HCT116 (cell line): ENCODE measurements at regions not wholly inside any gene's neighbourhood (a gene's known extent, or its start where the extent isn't known, plus 50 kb on each side); places are given as distances from the start of the nearest gene placed in this dataset.

Experiments
- ATAC-seq: fragments of 200-7000 bp; cut with Tn5 transposase; 2 replicates; pipeline ENCODE4 v1.9.1; 2020; ENCODE audit warnings: mild to moderate bottlenecking, moderate library complexity
- BruUV-seq: library from RNA; stranded (reverse); fragments of 400-500 nt; replicated peaks from 2 replicates; lab custom pipeline; 2021; lab: Mats Ljungman, UMichigan
- CTCF ChIA-PET: fragments of 300-600 bp; sonication (Branson Sonifier 250); formaldehyde crosslinking; loops from one replicate; lab custom pipeline; 2021; ENCODE audit warnings: antibody characterized with exemption; lab: Charles Lee
- POLR2A ChIA-PET: fragments of 300-600, 350-600 bp; sonication (Branson Sonifier 250); formaldehyde crosslinking; loops from one replicate; lab custom pipeline; 2021; ENCODE audit warnings: antibody characterized with exemption; lab: Charles Lee
- RAD21 ChIA-PET, 2 experiments: fragments of 300-600 bp; sonication (Branson Sonifier 250); formaldehyde crosslinking; loops; one replicate each; lab custom pipeline; 2023; ENCODE audit warnings: low total read pairs in 2 of 2; ENCODE audit not compliant: uncharacterized antibody in 2 of 2, unreplicated experiment in 2 of 2, low non-redundant PET in 1 of 2; lab: Charles Lee
- DNase-seq: peaks from one replicate; pipeline ENCODE4 v3.0.0-alpha.2; 2010; ENCODE audit warnings: low read depth, low spot score
- H2AFZ ChIP-seq: fragments of 200-600 bp; shearing (Covaris generic), sonication (generic); 2 replicates; pipeline ENCODE4 v1.6.1; 2017; ENCODE audit warnings: low read depth, mixed run types, mixed read lengths, antibody characterized with exemption, low read length; ENCODE audit not compliant: poor library complexity, severe bottlenecking
- H3K27ac ChIP-seq: 2 replicates; pipeline ENCODE4 v1.5.1; 2012; ENCODE audit warnings: low read depth, low read length
- H3K27me3 ChIP-seq: fragments of 200-600 bp; sonication (generic); 2 replicates; pipeline ENCODE4 v1.6.1; 2016; ENCODE audit warnings: mixed run types, low read length, mixed read lengths; ENCODE audit not compliant: insufficient read depth
- H3K36me3 ChIP-seq, 2 experiments: fragments of 200-500 bp in 1 of 2; fragments of 200-600 bp in 1 of 2; sonication (Bioruptor generic) in 1 of 2; sonication (generic) in 1 of 2; 2 replicates each; pipeline versions ENCODE4 v1.5.1 to v1.6.1; 2014 to 2016; ENCODE audit warnings: low read length in 2 of 2, inconsistent platforms in 1 of 2, mixed read lengths in 1 of 2, mixed run types in 1 of 2; ENCODE audit not compliant: insufficient read depth in 2 of 2, control insufficient read depth in 1 of 2
- H3K4me1 ChIP-seq, 2 experiments: fragments of 200-600 bp in 1 of 2; sonication (generic) in 1 of 2; 2 replicates each; pipeline versions ENCODE4 v1.5.1 to v1.6.1; 2012 to 2017; ENCODE audit warnings: low read length in 2 of 2, inconsistent platforms in 1 of 2, mild to moderate bottlenecking in 1 of 2, mixed read lengths in 1 of 2, mixed run types in 1 of 2, moderate library complexity in 1 of 2; ENCODE audit not compliant: insufficient read depth in 2 of 2, control insufficient read depth in 1 of 2
- H3K4me2 ChIP-seq: fragments of 200-600 bp; sonication (generic); 2 replicates; pipeline ENCODE4 v1.6.1; 2017; ENCODE audit warnings: mixed run types, low read length, mixed read lengths
- H3K4me3 ChIP-seq, 2 experiments: fragments of 200-600 bp in 1 of 2; sonication (generic) in 1 of 2; replicated peaks in 1 of 2; 2 replicates each; pipeline ENCODE4 v1.5.1; 2011 to 2016; ENCODE audit warnings: low read length in 2 of 2, control low read depth in 1 of 2, low read depth in 1 of 2, mild to moderate bottlenecking in 1 of 2, mixed read lengths in 1 of 2, mixed run types in 1 of 2
- H3K79me2 ChIP-seq: fragments of 200-600 bp; sonication (generic); 2 replicates; pipeline ENCODE4 v1.6.1; 2017; ENCODE audit warnings: mild to moderate bottlenecking, mixed run types, low read length, moderate library complexity, mixed read lengths; ENCODE audit not compliant: insufficient read depth
- H3K9ac ChIP-seq: fragments of 200-600 bp; sonication (generic); 2 replicates; pipeline ENCODE4 v1.6.1; 2016; ENCODE audit warnings: low read length, mixed read lengths
- H3K9me2 ChIP-seq: fragments of 200-600 bp; sonication (generic), shearing (Covaris generic); 2 replicates; pipeline ENCODE4 v1.6.1; 2017; ENCODE audit warnings: mixed run types, mild to moderate bottlenecking, moderate library complexity; ENCODE audit not compliant: insufficient read depth
- H3K9me3 ChIP-seq, 2 experiments: fragments of 200-500 bp in 1 of 2; fragments of 200-600 bp in 1 of 2; sonication (Bioruptor generic) in 1 of 2; sonication (generic) in 1 of 2; 2 replicates each; pipeline ENCODE4 v1.6.1; 2014 to 2017; ENCODE audit warnings: low read length in 2 of 2, mixed read lengths in 2 of 2, inconsistent platforms in 1 of 2, low read depth in 1 of 2, mild to moderate bottlenecking in 1 of 2, mixed run types in 1 of 2, moderate library complexity in 1 of 2; ENCODE audit not compliant: control insufficient read depth in 1 of 2, insufficient read depth in 1 of 2
- H4K20me1 ChIP-seq: fragments of 200-600 bp; sonication (generic), shearing (Covaris generic); 2 replicates; pipeline ENCODE4 v1.6.1; 2017; ENCODE audit warnings: mixed run types, mild to moderate bottlenecking, moderate library complexity; ENCODE audit not compliant: insufficient read depth
- CEBPB ChIP-seq: IDR thresholded peaks from 2 replicates; pipeline ENCODE4 v1.6.1; 2012; ENCODE audit warnings: low read depth
- ELF1 ChIP-seq: IDR thresholded peaks from 2 replicates; pipeline ENCODE4 v1.6.1; 2012; ENCODE audit warnings: low read depth, borderline replicate concordance
- JUND ChIP-seq: IDR thresholded peaks from 2 replicates; pipeline ENCODE4 v1.6.1; 2012
- POLR2AphosphoS5 ChIP-seq: IDR thresholded peaks from 2 replicates; pipeline ENCODE4 v1.6.1; 2011; ENCODE audit warnings: mild to moderate bottlenecking, low read depth, low read length, moderate library complexity
- RAD21 ChIP-seq: IDR thresholded peaks from 2 replicates; pipeline ENCODE4 v1.6.1; 2012; ENCODE audit warnings: low read depth, mild to moderate bottlenecking
- SIN3A ChIP-seq: IDR thresholded peaks from 2 replicates; pipeline ENCODE4 v1.6.1; 2012; ENCODE audit warnings: low read depth
- TCF7L2 ChIP-seq: IDR thresholded peaks from 2 replicates; pipeline ENCODE4 v1.7.0; 2011; ENCODE audit warnings: borderline replicate concordance, inconsistent platforms; ENCODE audit not compliant: insufficient read depth, insufficient read length; ENCODE audit errors: extremely low read depth
- YY1 ChIP-seq: IDR thresholded peaks from 2 replicates; pipeline ENCODE4 v1.6.1; 2011; ENCODE audit warnings: low read length, low read depth, moderate library complexity, mild to moderate bottlenecking; ENCODE audit not compliant: insufficient replicate concordance; ENCODE audit errors: extremely low read depth
- ZNF274 ChIP-seq: fragments of 200-500 bp; sonication (Bioruptor generic); IDR thresholded peaks from 2 replicates; pipeline ENCODE4 v1.6.1; 2014; ENCODE audit warnings: mild to moderate bottlenecking, low read depth, low read length, inconsistent platforms
- intact Hi-C: fragments of 100-400 bp; cut with micrococcal nuclease; formaldehyde crosslinking; loops from 2 replicates; pipeline ENCODE4 v1.10.0; 2022
- TF ChIP-seq, protein P1 (sequence below): IDR thresholded peaks from 2 replicates; pipeline ENCODE4 v1.6.1; 2012
- TF ChIP-seq, protein P2 (sequence below): IDR thresholded peaks from 2 replicates; pipeline ENCODE4 v1.6.1; 2012
- TF ChIP-seq, protein P3 (sequence below), 3 experiments: fragments of 200-600 bp in 1 of 3; sonication (generic) in 1 of 3; IDR thresholded peaks in 2 of 3; conservative IDR thresholded peaks in 1 of 3; 2 replicates each; pipeline ENCODE4 v1.5.1; 2012 to 2017; ENCODE audit warnings: low read depth in 2 of 3, low read length in 2 of 3, antibody characterized with exemption in 1 of 3, borderline replicate concordance in 1 of 3, control low read depth in 1 of 3, mild to moderate bottlenecking in 1 of 3, mixed read lengths in 1 of 3, mixed run types in 1 of 3, moderate library complexity in 1 of 3; ENCODE audit not compliant: insufficient read depth in 1 of 3
- TF ChIP-seq, protein P4 (sequence below): IDR thresholded peaks from 2 replicates; pipeline ENCODE4 v1.6.1; 2011; ENCODE audit warnings: mild to moderate bottlenecking, low read length, moderate library complexity; ENCODE audit not compliant: insufficient replicate concordance; ENCODE audit errors: extremely low read depth

DNA sequence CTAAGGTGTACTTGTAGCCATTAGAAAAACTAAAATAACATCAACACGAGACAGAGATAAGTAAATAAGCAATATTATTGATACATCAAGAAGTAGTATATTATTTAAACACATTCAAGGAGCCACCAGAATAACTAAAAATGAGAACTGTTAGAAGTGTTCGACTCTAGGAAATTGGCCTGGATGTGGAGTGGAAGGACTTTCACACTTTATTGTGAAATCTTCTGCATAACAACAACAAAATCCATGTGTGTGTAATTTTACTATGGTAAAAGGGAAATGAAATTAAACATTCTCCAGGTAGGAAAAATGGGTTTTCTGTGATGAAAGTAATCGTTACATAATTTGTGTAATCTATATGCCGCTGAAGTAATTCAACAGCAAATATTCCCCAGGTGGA, 96.3 kb upstream of the RNF152 start:
- DNase-seq (no peak), ATAC-seq (no peak)
- H3K27ac ChIP-seq = no peak overlapping the region
- no peaks in the 10 kb centered on the region for H3K9me3 ChIP-seq
- POLR2A ChIA-PET = no interaction called here
- no peak overlapping the region for H3K4me3 ChIP-seq
- no peak overlapping the region for H3K9ac ChIP-seq
- no peaks in the 10 kb centered on the region for H3K36me3 ChIP-seq
- CTCF ChIA-PET = no interaction called here
- no TSS peak for BruUV-seq
- no peak overlapping the region for H2AFZ ChIP-seq
- TF ChIP-seq, protein P1, sequence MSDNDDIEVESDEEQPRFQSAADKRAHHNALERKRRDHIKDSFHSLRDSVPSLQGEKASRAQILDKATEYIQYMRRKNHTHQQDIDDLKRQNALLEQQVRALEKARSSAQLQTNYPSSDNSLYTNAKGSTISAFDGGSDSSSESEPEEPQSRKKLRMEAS = no peak
- no peak for TF ChIP-seq TCF7L2
- no peak for TF ChIP-seq JUND
- TF ChIP-seq, protein P2, sequence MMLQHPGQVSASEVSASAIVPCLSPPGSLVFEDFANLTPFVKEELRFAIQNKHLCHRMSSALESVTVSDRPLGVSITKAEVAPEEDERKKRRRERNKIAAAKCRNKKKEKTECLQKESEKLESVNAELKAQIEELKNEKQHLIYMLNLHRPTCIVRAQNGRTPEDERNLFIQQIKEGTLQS = no peak
- no peaks in the 10 kb centered on the region for H4K20me1 ChIP-seq
- no peaks in the 10 kb centered on the region for H3K27me3 ChIP-seq
- intact Hi-C loops = no loop called here
- H3K9me2 ChIP-seq = no peaks in the 10 kb centered on the region
- peaks cover 0 to 15% of the 10 kb centered on the region in 2 experiments; a peak in 3 of 4 replicates for H3K4me1 ChIP-seq
- H3K4me2 ChIP-seq = no peak overlapping the region
- RAD21 ChIA-PET = no interaction called here
- H3K79me2 ChIP-seq = no peaks in the 10 kb centered on the region

DNA sequence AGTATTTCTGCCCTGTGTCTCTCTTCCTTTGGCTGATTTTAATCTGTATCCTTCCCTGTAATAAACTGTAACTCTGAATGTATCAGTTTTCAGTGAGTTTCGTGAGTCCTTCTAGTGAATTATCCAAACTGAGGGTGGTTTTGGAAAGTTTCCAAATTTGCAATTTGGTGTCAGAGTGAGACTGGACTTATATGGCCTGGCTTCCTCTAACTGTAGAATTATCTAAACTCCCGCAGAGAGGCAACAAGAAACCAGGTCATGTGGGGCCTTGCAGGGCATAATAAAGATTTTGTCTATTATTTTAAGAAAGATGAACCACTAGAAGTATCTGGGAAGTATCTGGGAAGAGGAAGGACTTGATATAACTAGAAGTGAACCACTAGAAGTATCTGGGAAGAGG, 95.3 kb upstream of the RNF152 start:
- H2AFZ ChIP-seq = no peak overlapping the region
- ATAC-seq (no peak), DNase-seq (no peak)
- no peak overlapping the region for H3K9ac ChIP-seq
- no peaks in the 10 kb centered on the region for H3K9me2 ChIP-seq
- H3K27ac ChIP-seq = no peak overlapping the region
- TF ChIP-seq ZNF274 (no peak), RAD21 (no peak), SIN3A (no peak), CEBPB (no peak), YY1 (no peak), ELF1 (no peak), POLR2AphosphoS5 (no peak)
- TF ChIP-seq, protein P3, sequence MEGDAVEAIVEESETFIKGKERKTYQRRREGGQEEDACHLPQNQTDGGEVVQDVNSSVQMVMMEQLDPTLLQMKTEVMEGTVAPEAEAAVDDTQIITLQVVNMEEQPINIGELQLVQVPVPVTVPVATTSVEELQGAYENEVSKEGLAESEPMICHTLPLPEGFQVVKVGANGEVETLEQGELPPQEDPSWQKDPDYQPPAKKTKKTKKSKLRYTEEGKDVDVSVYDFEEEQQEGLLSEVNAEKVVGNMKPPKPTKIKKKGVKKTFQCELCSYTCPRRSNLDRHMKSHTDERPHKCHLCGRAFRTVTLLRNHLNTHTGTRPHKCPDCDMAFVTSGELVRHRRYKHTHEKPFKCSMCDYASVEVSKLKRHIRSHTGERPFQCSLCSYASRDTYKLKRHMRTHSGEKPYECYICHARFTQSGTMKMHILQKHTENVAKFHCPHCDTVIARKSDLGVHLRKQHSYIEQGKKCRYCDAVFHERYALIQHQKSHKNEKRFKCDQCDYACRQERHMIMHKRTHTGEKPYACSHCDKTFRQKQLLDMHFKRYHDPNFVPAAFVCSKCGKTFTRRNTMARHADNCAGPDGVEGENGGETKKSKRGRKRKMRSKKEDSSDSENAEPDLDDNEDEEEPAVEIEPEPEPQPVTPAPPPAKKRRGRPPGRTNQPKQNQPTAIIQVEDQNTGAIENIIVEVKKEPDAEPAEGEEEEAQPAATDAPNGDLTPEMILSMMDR (IDR thresholded peaks at IDR 0.05 in 2 of 3, conservative IDR thresholded peaks at IDR 0.05 in 1 of 3; ENCODE audit: borderline replicate concordance in 1 of 3, insufficient read depth in 1 of 3, low read depth in 2 of 3, low read length in 2 of 3) = no peak
- TF ChIP-seq, protein P1 = no peak
- TF ChIP-seq, protein P4, sequence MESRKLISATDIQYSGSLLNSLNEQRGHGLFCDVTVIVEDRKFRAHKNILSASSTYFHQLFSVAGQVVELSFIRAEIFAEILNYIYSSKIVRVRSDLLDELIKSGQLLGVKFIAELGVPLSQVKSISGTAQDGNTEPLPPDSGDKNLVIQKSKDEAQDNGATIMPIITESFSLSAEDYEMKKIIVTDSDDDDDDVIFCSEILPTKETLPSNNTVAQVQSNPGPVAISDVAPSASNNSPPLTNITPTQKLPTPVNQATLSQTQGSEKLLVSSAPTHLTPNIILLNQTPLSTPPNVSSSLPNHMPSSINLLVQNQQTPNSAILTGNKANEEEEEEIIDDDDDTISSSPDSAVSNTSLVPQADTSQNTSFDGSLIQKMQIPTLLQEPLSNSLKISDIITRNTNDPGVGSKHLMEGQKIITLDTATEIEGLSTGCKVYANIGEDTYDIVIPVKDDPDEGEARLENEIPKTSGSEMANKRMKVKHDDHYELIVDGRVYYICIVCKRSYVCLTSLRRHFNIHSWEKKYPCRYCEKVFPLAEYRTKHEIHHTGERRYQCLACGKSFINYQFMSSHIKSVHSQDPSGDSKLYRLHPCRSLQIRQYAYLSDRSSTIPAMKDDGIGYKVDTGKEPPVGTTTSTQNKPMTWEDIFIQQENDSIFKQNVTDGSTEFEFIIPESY = no peak
- TF ChIP-seq, protein P2 = no peak
- ChIA-PET CTCF (no interaction called here), POLR2A (no interaction called here), RAD21 (no interaction called here)
- H4K20me1 ChIP-seq = no peaks in the 10 kb centered on the region
- no peaks in the 10 kb centered on the region for H3K79me2 ChIP-seq
- peaks cover 0 to 14% of the 10 kb centered on the region in 2 experiments; a peak in 3 of 4 replicates for H3K4me1 ChIP-seq
- no peak overlapping the region for H3K4me3 ChIP-seq
- H3K9me3 ChIP-seq = no peaks in the 10 kb centered on the region
- H3K27me3 ChIP-seq = no peaks in the 10 kb centered on the region
- intact Hi-C loops = no loop called here
- H3K36me3 ChIP-seq = no peaks in the 10 kb centered on the region
- H3K4me2 ChIP-seq = no peak overlapping the region
- BruUV-seq = no TSS peak
